SK-N-SH treated with all-trans-retinoic acid at 6 μM for 48 hours (cell line): ENCODE measurements at regions not wholly inside any gene's neighbourhood (a gene's known extent, or its start where the extent isn't known, plus 50 kb on each side); places are given as distances from the start of the nearest gene placed in this dataset.

ENCODE experiments used
- ATAC-seq: fragments of 200-7000 bp; cut with Tn5 transposase; 3 replicates; pipeline ENCODE4 v1.9.1; 2020; ENCODE audit warnings: mild to moderate bottlenecking, moderate library complexity
- ARNTL ChIP-seq: fragments of 450-650 bp; formaldehyde crosslinking; IDR thresholded peaks from 2 replicates; pipeline ENCODE4 v1.5.0; 2020; ENCODE audit warnings: low read depth, mild to moderate bottlenecking, moderate library complexity, borderline replicate concordance
- BACH2 ChIP-seq: fragments of 250-450 bp; sonication (Bioruptor Pico); IDR thresholded peaks from 2 replicates; pipeline ENCODE4 v1.9.0; 2021; ENCODE audit warnings: mild to moderate bottlenecking, borderline replicate concordance
- CREB5 ChIP-seq: fragments of 250-450 bp; sonication (Bioruptor Pico); IDR thresholded peaks from 2 replicates; pipeline ENCODE4 v1.5.1; 2020; ENCODE audit warnings: low read depth, mild to moderate bottlenecking, moderate library complexity
- CSDC2 ChIP-seq: fragments of 250-450 bp; sonication (Bioruptor Pico); IDR thresholded peaks from 2 replicates; pipeline ENCODE4 v1.5.0; 2020; ENCODE audit warnings: mild to moderate bottlenecking, moderate library complexity
- CSRNP3 ChIP-seq: fragments of 250-450 bp; sonication (Bioruptor Pico); IDR thresholded peaks from 2 replicates; pipeline ENCODE4 v1.5.1; 2021; ENCODE audit warnings: mild to moderate bottlenecking, moderate library complexity
- ESRRG ChIP-seq: fragments of 250-450 bp; sonication (Bioruptor Pico); IDR thresholded peaks from 2 replicates; pipeline ENCODE4 v1.6.1; 2021; ENCODE audit warnings: mild to moderate bottlenecking
- GLIS3 ChIP-seq: fragments of 250-450 bp; sonication (Bioruptor Pico); IDR thresholded peaks from 2 replicates; pipeline ENCODE4 v1.5.0; 2020; ENCODE audit warnings: mild to moderate bottlenecking, moderate library complexity
- ISL1 ChIP-seq: fragments of 250-450 bp; sonication (Bioruptor Pico); IDR thresholded peaks from 2 replicates; pipeline ENCODE4 v2.1.2; 2022; ENCODE audit warnings: mild to moderate bottlenecking, moderate library complexity
- OSR1 ChIP-seq: fragments of 250-450 bp; sonication (Bioruptor Pico); IDR thresholded peaks from 2 replicates; pipeline ENCODE4 v1.8.0; 2022; ENCODE audit warnings: moderate library complexity, mild to moderate bottlenecking, inconsistent platforms
- PATZ1 ChIP-seq: fragments of 250-450 bp; sonication (Bioruptor Pico); IDR thresholded peaks from 2 replicates; pipeline ENCODE4 v1.8.0; 2020; ENCODE audit warnings: mild to moderate bottlenecking, moderate library complexity, borderline replicate concordance
- POU6F1 ChIP-seq: fragments of 250-450 bp; sonication (Bioruptor Pico); IDR thresholded peaks from 2 replicates; pipeline ENCODE4 v1.8.0; 2021; ENCODE audit warnings: low read depth, mild to moderate bottlenecking, moderate library complexity, borderline replicate concordance
- PPARA ChIP-seq: fragments of 250-450 bp; sonication (Bioruptor Pico); IDR thresholded peaks from 2 replicates; pipeline ENCODE4 v1.5.0; 2020; ENCODE audit warnings: mild to moderate bottlenecking, borderline replicate concordance
- SNAI2 ChIP-seq: fragments of 250-450 bp; sonication (Bioruptor Pico); IDR thresholded peaks from 2 replicates; pipeline ENCODE4 v1.5.0; 2020; ENCODE audit warnings: mild to moderate bottlenecking, moderate library complexity
- TCF4 ChIP-seq: fragments of 250-450 bp; sonication (Bioruptor Pico); IDR thresholded peaks from 2 replicates; pipeline ENCODE4 v1.8.0; 2021; ENCODE audit warnings: mild to moderate bottlenecking, moderate library complexity, borderline replicate concordance
- TSHZ2 ChIP-seq: fragments of 250-450 bp; sonication (Bioruptor Pico); IDR thresholded peaks from 2 replicates; pipeline ENCODE4 v1.5.0; 2020; ENCODE audit warnings: mild to moderate bottlenecking, moderate library complexity
- ZC3H10 ChIP-seq: fragments of 250-450 bp; sonication (Bioruptor Pico); IDR thresholded peaks from 2 replicates; pipeline ENCODE4 v1.5.1; 2021; ENCODE audit warnings: mild to moderate bottlenecking, moderate library complexity
- ZFP3 ChIP-seq: fragments of 250-450 bp; sonication (Bioruptor Pico); IDR thresholded peaks from 2 replicates; pipeline ENCODE4 v1.5.0; 2020; ENCODE audit warnings: mild to moderate bottlenecking, moderate library complexity
- ZFP30 ChIP-seq: fragments of 450-650 bp; formaldehyde crosslinking; IDR thresholded peaks from 2 replicates; pipeline ENCODE4 v1.5.0; 2022; ENCODE audit warnings: mild to moderate bottlenecking, moderate library complexity
- ZNF565 ChIP-seq: fragments of 450-650 bp; formaldehyde crosslinking; conservative IDR thresholded peaks from 2 replicates; pipeline ENCODE4 v1.5.0; 2020; ENCODE audit warnings: low read depth, mild to moderate bottlenecking, moderate library complexity
- ZNF70 ChIP-seq: fragments of 450-650 bp; formaldehyde crosslinking; IDR thresholded peaks from 2 replicates; pipeline ENCODE4 v1.5.0; 2020; ENCODE audit warnings: mild to moderate bottlenecking, moderate library complexity
- ZNF8 ChIP-seq: fragments of 450-650 bp; formaldehyde crosslinking; IDR thresholded peaks from 2 replicates; pipeline ENCODE4 v1.5.0; 2020; ENCODE audit warnings: mild to moderate bottlenecking, moderate library complexity

GRCh38 chr7:79719216-79719615 lies 265.7 kb upstream of the MAGI2 start:
- ATAC-seq, result no peak
- TF ChIP-seq ZC3H10 (CRISPR knock-in tag) (no peak), ZNF70 (CRISPR knock-in tag) (no peak), OSR1 (CRISPR knock-in tag) (no peak), ZFP3 (CRISPR knock-in tag) (no peak), PPARA (CRISPR knock-in tag) (no peak)
- TF ChIP-seq, all 23 proteins: peak for 0

GRCh38 chr7:79716329-79716728 lies 262.9 kb upstream of the MAGI2 start:
- TF ChIP-seq PATZ1 (CRISPR knock-in tag) (no peak), ZFP3 (CRISPR knock-in tag) (no peak), ZFP30 (no peak), ZNF70 (CRISPR knock-in tag) (no peak), BACH2 (CRISPR knock-in tag) (no peak), GLIS3 (CRISPR knock-in tag) (no peak), SNAI2 (CRISPR knock-in tag) (no peak), PPARA (CRISPR knock-in tag) (no peak), POU6F1 (no peak), CSDC2 (CRISPR knock-in tag) (no peak), ZNF8 (CRISPR knock-in tag) (no peak), CSRNP3 (CRISPR knock-in tag) (no peak), ESRRG (CRISPR knock-in tag) (no peak), ZNF565 (no peak), ARNTL (CRISPR knock-in tag) (no peak), ISL1 (no peak), CREB5 (CRISPR knock-in tag) (no peak), TSHZ2 (no peak)
- no peak for ATAC-seq

- TF ChIP-seq TCF4 (CRISPR knock-in tag), result no peak
- TF ChIP-seq ARNTL (CRISPR knock-in tag), result no peak
- TF ChIP-seq GLIS3 (CRISPR knock-in tag), result no peak
- TF ChIP-seq PPARA (CRISPR knock-in tag), result no peak
- no peak for TF ChIP-seq ZNF70 (CRISPR knock-in tag)
- no peak for TF ChIP-seq POU6F1
- TF ChIP-seq, all 23 proteins: peak for 0
- no peak for ATAC-seq
Observed at GRCh38 chr7:79714081-79714480, 260.6 kb upstream of the MAGI2 start.
